Hepatocyte (in vitro differentiated cells): ENCODE measurements at regions not wholly inside any gene's neighbourhood (a gene's known extent, or its start where the extent isn't known, plus 50 kb on each side); places are given as distances from the start of the nearest gene placed in this dataset.

Source experiments
- CTCF ChIP-seq: fragments of 200-600 bp; sonication (generic); IDR thresholded peaks from 2 replicates; pipeline ENCODE4 v1.5.1; 2016; ENCODE audit warnings: antibody characterized with exemption, mild to moderate bottlenecking; ENCODE audit not compliant: poor library complexity
- EZH2 ChIP-seq: fragments of 200-600 bp; sonication (generic); IDR thresholded peaks from 2 replicates; pipeline ENCODE4 v1.6.1; 2016; ENCODE audit warnings: antibody characterized with exemption, mild to moderate bottlenecking, borderline replicate concordance
- EZH2phosphoT487 ChIP-seq: fragments of 200-600 bp; sonication (generic); IDR thresholded peaks from one replicate; pipeline ENCODE4 v1.6.1; 2018; ENCODE audit warnings: antibody characterized with exemption, mild to moderate bottlenecking, low read depth, moderate library complexity; ENCODE audit not compliant: unreplicated experiment, severe bottlenecking

- TF ChIP-seq CTCF (no peak), EZH2 (no peak), EZH2phosphoT487 (no peak)
Observed at GRCh38 chr7:35571611-35572240, 123.2 kb downstream of the HERPUD2 start.
